ENCODE measurements at regions not wholly inside any gene's neighbourhood (a gene's known extent, or its start where the extent isn't known, plus 50 kb on each side); places are given as distances from the start of the nearest gene placed in this dataset.

DNA sequence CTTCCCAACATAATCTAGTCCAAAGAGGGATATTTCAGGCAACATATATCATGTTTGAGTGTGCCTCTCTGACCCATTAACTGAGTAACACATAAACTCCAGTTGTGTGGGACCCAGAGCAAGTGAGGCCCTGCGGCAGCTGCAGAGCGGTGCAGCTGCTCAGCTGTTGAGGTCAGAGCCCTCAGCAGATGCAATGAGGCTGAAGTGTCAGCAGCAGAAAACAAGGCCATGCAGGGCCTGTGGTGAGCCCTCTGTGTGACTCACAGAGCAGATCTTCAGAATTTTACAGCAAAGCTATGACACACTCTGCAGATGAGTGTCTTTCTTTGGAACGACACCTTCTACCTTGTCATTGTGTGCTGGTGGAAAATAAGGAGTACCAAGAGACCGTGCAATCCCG, 168.5 kb downstream of the CBLN2 start:
- TF ChIP-seq, protein P1, sequence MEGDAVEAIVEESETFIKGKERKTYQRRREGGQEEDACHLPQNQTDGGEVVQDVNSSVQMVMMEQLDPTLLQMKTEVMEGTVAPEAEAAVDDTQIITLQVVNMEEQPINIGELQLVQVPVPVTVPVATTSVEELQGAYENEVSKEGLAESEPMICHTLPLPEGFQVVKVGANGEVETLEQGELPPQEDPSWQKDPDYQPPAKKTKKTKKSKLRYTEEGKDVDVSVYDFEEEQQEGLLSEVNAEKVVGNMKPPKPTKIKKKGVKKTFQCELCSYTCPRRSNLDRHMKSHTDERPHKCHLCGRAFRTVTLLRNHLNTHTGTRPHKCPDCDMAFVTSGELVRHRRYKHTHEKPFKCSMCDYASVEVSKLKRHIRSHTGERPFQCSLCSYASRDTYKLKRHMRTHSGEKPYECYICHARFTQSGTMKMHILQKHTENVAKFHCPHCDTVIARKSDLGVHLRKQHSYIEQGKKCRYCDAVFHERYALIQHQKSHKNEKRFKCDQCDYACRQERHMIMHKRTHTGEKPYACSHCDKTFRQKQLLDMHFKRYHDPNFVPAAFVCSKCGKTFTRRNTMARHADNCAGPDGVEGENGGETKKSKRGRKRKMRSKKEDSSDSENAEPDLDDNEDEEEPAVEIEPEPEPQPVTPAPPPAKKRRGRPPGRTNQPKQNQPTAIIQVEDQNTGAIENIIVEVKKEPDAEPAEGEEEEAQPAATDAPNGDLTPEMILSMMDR (IDR thresholded peaks at IDR 0.05; ENCODE audit: low read depth, low read length, missing control alignments), result no peak
- DNase-seq (ENCODE audit: extremely low read depth, low read depth), result no peak

DNA sequence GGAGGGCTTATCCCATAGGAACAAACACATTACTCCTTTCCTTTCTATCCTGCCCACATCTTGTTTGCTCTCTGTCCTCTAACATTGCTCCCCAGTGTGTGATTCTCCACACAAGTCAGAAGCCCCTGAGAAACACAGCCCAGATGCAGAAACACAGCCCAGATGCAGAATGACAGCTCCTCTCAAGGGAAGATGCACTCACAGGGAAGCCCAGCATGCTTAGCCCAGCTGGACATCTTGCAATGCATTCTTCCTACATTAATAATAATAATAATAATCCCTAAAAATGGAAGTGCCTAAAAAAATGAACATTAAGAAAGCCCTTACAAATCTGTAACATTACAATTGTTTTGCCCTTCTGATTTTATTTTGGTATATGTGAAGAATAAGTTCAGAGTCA, 172.1 kb downstream of the CBLN2 start:
- no peak for DNase-seq (ENCODE audit: extremely low read depth, low read depth)
- TF ChIP-seq, protein P1 (IDR thresholded peaks at IDR 0.05; ENCODE audit: low read depth, low read length, missing control alignments), result no peak
- no peak overlapping the region for H3K4me3 ChIP-seq (replicated peaks; ENCODE audit: low read depth, low read length)

More for the DNA sequence above, 168.5 kb downstream of the CBLN2 start:
- H3K4me3 ChIP-seq (replicated peaks; ENCODE audit: low read depth, low read length), result no peak overlapping the region

DNA sequence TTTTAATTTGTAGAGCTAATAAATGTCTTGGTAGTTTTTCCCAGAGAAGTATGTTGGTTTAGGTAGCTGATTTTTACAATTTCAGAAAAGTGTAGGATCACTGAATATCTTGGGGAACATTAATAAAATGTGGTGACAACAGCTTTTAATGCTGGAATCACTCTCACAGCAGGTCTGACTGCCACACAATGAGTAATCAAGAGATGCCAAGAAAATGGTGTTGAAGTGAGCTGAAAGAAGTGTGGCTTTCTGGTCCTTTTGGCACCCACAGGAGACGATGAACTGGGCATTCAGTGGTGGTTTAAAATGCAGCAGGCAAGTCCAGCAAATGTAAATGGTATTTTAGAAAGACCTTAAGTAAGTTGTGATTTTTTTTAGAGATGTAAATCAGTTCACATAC, 175.8 kb downstream of the CBLN2 start:
- no peak for DNase-seq (ENCODE audit: extremely low read depth, low read depth)
- H3K4me3 ChIP-seq (replicated peaks; ENCODE audit: low read depth, low read length), result no peak overlapping the region
- TF ChIP-seq, protein P1 (IDR thresholded peaks at IDR 0.05; ENCODE audit: low read depth, low read length, missing control alignments), result no peak

DNA sequence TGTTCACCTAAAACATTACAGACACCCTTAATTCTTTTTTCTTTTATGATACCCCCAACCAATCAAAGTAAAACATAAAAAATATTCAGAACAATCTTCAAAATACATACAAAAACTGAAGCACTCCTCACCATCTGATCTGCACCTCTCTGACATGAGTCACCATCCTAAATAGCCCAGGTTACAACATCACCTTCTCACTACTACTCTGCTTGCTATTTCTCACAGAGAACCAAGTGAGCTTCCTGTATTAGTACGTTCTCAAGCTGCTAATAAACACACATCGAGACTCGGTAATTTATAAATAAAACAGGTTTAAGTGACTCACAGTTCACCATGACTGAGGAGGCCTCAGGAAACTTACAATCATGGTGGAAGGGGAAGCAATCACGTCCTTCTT, 183.5 kb downstream of the CBLN2 start:
- TF ChIP-seq, protein P1 (IDR thresholded peaks at IDR 0.05; ENCODE audit: low read depth, low read length, missing control alignments), result no peak

DNA sequence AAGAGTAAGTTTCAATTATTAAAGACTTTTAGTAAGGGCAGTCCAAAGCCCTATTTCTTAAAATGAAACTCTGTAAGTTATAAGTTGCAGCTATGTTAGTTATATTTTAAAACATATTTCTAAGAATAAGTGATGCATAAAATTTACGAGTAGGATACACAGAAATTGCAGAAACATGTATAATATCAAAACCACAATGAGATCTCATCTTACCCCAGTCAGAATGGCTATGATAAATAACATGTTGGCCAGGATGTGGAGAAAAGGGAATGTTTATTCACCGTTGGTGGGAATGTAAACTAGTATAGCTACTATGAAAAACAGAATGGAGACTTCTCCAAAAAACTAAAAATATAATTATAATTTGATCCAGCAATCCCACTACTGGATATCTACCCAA, 201.2 kb downstream of the CBLN2 start:
- DNase-seq (ENCODE audit: extremely low read depth, low read depth), result no peak
- H3K4me3 ChIP-seq (replicated peaks; ENCODE audit: low read depth, low read length), result no peak overlapping the region
- TF ChIP-seq, protein P1 (IDR thresholded peaks at IDR 0.05; ENCODE audit: low read depth, low read length, missing control alignments), result no peak

More for the DNA sequence above, 183.5 kb downstream of the CBLN2 start:
- H3K4me3 ChIP-seq (replicated peaks; ENCODE audit: low read depth, low read length), result no peak overlapping the region
- no peak for DNase-seq (ENCODE audit: extremely low read depth, low read depth)

DNA sequence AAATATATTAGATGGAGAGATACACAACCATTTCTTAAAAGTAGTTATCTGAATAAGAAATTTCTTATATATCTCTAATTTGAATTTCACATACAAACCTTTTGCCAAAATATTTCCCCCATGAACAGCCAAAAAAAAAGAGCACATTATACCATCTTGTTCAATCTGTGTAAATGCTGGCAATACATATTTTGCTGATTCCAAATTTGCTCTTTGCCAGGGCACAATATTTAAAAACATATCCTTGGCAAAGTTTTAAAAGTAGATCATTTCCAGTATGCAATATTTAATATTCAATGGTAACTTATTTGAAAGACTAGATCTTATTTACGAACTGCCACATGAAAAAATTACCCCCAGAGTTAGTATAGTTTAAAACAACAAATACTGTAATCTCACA, 204.2 kb downstream of the CBLN2 start:
- TF ChIP-seq, protein P1 (IDR thresholded peaks at IDR 0.05; ENCODE audit: low read depth, low read length, missing control alignments), result no peak

DNA sequence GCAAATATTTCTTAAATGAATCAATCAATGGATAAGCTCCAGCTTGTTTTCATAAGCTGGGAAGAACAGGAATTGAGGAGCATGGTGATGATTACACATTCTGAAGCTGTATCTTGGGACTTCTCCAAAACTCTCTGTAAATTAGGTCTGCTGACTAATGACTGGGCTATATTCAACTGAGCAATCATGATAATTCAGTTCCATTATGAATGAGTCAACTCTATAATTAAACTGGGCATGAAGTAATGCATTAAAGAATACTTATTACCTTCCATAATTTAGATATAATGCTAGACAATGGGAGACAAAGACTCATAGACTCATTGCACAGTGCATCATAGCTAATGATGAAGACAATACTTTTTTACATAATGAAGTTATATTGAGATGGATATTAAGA, 207.4 kb downstream of the CBLN2 start:
- DNase-seq (ENCODE audit: extremely low read depth, low read depth), result no peak
- TF ChIP-seq, protein P1 (IDR thresholded peaks at IDR 0.05; ENCODE audit: low read depth, low read length, missing control alignments), result no peak
- H3K4me3 ChIP-seq (replicated peaks; ENCODE audit: low read depth, low read length), result no peak overlapping the region

More for the DNA sequence above, 204.2 kb downstream of the CBLN2 start:
- no peak for DNase-seq (ENCODE audit: extremely low read depth, low read depth)
- no peak overlapping the region for H3K4me3 ChIP-seq (replicated peaks; ENCODE audit: low read depth, low read length)
